Effector memory CD4-positive, alpha-beta T cell (primary cell): ENCODE measurements at regions not wholly inside any gene's neighbourhood (a gene's known extent, or its start where the extent isn't known, plus 50 kb on each side); places are given as distances from the start of the nearest gene placed in this dataset.

Experiments used
- DNase-seq, 3 donors: peaks; one replicate each; pipeline ENCODE4 v3.0.0-alpha.2; 2020
- H3K27ac ChIP-seq: 2 replicates; pipeline ENCODE4 v1.7.0; 2013; ENCODE audit warnings: mild to moderate bottlenecking, low read length, moderate library complexity; ENCODE audit not compliant: insufficient read depth, poor library complexity, severe bottlenecking
- H3K27me3 ChIP-seq: replicated peaks from 2 replicates; pipeline ENCODE4 v1.7.0; 2013; ENCODE audit warnings: mild to moderate bottlenecking, low read length; ENCODE audit not compliant: insufficient read depth, control insufficient read depth, poor library complexity, severe bottlenecking
- H3K36me3 ChIP-seq: 2 replicates; pipeline ENCODE4 v1.7.0; 2013; ENCODE audit warnings: mild to moderate bottlenecking, low read length, moderate library complexity; ENCODE audit not compliant: control insufficient read depth, insufficient read depth
- H3K4me1 ChIP-seq: 2 replicates; pipeline ENCODE4 v1.7.0; 2013; ENCODE audit warnings: low read length, mild to moderate bottlenecking; ENCODE audit not compliant: control insufficient read depth, insufficient read depth, poor library complexity, severe bottlenecking
- H3K4me3 ChIP-seq: 2 replicates; pipeline ENCODE4 v1.7.0; 2013; ENCODE audit warnings: low read length, low read depth, mild to moderate bottlenecking; ENCODE audit not compliant: insufficient read depth, poor library complexity, severe bottlenecking
- H3K9me3 ChIP-seq: 2 replicates; pipeline ENCODE4 v1.7.0; 2013; ENCODE audit warnings: mild to moderate bottlenecking, low read length, moderate library complexity; ENCODE audit not compliant: control insufficient read depth

DNA sequence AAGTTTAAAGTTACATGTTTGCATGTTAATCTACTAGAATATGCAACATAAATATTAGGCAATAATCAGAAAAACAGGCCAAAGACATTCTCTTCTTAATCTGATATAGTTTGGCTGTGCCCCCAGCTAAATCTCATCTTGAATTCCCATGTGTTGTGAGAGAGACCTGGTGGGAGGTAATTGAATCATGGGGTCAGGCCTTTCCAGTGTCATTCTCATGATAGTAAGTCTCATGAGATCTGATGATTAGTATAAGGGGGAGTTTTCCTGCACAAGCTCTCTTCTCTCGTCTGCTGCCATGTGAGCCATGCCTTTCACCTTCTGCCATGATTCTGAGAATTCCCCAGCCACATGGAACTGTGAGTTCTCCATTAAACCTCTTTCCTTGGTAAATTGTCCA lies 1241.7 kb upstream of the ADGRB3 start:
- Histone ChIP-seq H3K27me3 (no peaks in the 10 kb centered on the region), H3K36me3 (no peaks in the 10 kb centered on the region), H3K4me3 (no peak overlapping the region), H3K9me3 (no peaks in the 10 kb centered on the region), H3K4me1 (no peaks in the 10 kb centered on the region), H3K27ac (no peak overlapping the region)
- no peak for DNase-seq

DNA sequence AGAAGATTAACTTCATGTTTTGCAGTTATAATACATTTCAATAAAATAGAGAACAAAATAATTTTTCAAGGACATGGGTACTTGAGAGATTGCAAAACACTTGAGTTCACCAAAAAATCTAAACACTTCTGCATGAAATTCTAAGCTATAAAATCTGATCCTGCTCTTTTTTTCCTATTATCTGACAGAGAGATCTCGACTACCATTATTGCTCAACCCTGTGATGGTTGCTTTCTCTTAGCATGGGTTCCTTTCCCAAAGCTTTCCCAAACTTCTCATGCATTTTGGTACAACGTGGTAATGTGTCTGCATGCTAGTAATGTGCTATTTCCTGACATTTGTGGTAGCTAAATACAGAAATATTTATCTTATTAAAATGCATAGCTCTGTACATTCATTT lies 1243.1 kb upstream of the ADGRB3 start:
- Histone ChIP-seq H3K36me3 (no peaks in the 10 kb centered on the region), H3K9me3 (no peaks in the 10 kb centered on the region), H3K27ac (no peak overlapping the region), H3K4me3 (no peak overlapping the region), H3K27me3 (no peaks in the 10 kb centered on the region), H3K4me1 (no peaks in the 10 kb centered on the region)
- no peak for DNase-seq

DNA sequence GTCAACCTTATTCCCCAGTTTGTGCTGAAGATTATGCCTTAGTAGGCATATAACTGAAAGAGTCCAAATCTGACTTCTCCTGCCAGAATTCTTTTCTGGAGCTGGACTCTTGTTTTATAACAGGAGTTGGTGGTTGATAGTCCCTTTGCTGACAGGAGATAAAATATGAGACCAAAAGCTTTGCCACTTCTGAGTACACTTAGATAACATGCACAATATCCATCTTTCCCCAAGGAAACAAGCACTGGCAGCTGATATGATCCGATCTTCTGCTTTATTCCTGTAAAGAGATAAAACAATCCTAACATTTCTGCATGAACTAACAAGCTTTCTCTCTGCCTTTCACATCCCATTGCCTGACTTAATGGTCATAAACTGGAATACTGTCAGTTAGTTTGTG lies 1265.4 kb upstream of the ADGRB3 start:
- no peaks in the 10 kb centered on the region for H3K27me3 ChIP-seq
- no peak for DNase-seq
- no peaks in the 10 kb centered on the region for H3K9me3 ChIP-seq
- H3K4me3 ChIP-seq = no peak overlapping the region
- H3K4me1 ChIP-seq = no peaks in the 10 kb centered on the region
- no peaks in the 10 kb centered on the region for H3K36me3 ChIP-seq
- H3K27ac ChIP-seq = no peak overlapping the region

DNA sequence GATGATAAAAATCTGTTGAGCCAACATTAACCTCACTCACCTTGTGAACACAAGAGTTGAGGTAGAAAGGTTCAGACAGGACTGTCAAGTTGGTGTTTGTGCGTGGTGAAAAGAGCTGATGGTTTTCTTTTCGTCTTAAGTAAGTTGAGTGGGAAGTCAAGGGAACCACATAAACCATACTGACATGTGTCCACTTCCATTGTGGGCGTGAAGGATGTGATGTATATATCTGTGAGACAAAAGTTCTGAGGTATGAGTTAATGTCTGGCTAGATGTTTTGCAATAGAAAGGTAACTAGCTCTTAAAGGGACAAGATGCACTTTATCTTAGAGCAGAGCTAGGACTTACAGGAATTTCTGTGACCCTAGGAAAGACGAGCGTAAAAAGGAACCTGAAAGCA lies 1272.1 kb upstream of the ADGRB3 start:
- H3K36me3 ChIP-seq = no peaks in the 10 kb centered on the region
- H3K27ac ChIP-seq = no peak overlapping the region
- no peaks in the 10 kb centered on the region for H3K27me3 ChIP-seq
- H3K9me3 ChIP-seq = no peaks in the 10 kb centered on the region
- H3K4me1 ChIP-seq = no peaks in the 10 kb centered on the region
- no peak overlapping the region for H3K4me3 ChIP-seq
- no peak for DNase-seq

DNA sequence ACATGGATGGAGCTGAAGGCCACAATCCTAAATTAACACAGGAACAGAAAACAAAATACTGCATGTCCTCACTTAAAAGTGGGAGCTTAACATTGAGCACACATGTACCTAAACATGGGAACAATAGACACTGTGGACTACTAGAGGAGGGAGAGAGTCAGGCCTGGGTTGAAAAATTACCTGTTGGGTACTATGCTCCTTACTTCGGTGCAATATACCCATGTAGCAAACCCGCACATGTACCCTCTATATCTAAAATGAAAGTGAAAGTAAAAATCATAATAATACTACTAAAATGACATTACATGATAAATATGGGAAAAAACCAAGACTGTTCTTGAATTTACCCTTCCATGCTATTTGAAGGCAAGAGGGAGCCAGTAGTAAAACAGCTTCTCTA lies 1273.8 kb upstream of the ADGRB3 start:
- Histone ChIP-seq H3K27me3 (no peaks in the 10 kb centered on the region), H3K36me3 (no peaks in the 10 kb centered on the region), H3K4me3 (peak overlapping the region; percentile 4), H3K9me3 (no peaks in the 10 kb centered on the region), H3K4me1 (no peaks in the 10 kb centered on the region), H3K27ac (no peak overlapping the region)
- no peak for DNase-seq

DNA sequence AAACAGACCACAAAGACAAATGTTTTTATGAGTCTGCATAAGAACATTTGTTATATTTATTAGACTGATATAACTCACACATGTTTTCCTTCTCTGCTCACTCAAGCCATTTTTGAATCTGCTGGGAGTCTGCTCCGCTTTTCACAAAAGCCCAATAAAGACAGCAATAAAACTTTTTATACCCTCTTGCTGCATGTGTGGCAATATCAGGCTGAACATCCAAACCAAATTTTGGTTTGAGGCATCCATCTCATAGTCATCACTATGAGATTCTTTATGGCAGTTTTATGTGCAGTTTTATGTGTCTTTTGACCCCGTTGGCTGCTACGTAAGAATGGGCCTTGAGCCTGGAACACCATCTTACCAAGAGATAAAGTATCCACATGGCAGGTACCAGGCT lies 1276.8 kb upstream of the ADGRB3 start:
- no peaks in the 10 kb centered on the region for H3K36me3 ChIP-seq
- H3K4me3 ChIP-seq = no peak overlapping the region
- DNase-seq = no peak
- H3K27ac ChIP-seq = no peak overlapping the region
- no peaks in the 10 kb centered on the region for H3K4me1 ChIP-seq
- no peaks in the 10 kb centered on the region for H3K9me3 ChIP-seq
- H3K27me3 ChIP-seq = no peaks in the 10 kb centered on the region

DNA sequence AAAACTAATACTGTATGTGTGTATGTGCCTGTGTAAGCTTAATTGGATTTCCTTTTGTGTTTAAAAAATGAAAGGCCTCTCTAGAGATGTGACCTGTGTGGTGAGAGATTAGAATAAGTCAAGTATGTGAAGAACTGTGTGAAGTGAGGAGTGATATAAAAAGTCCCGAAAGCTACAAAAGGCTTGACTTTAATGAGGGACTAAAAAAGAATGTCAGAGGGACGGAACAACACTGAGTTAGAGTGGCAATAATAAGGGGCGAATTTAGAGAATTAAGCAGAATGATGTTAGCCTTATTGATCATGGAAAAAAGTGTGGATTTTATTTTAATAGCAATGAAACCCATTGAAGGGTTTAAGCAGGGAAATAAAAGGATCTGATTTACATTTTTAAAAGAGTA lies 1281.2 kb upstream of the ADGRB3 start:
- no peaks in the 10 kb centered on the region for H3K36me3 ChIP-seq
- H3K9me3 ChIP-seq = no peaks in the 10 kb centered on the region
- no peak overlapping the region for H3K27ac ChIP-seq
- no peak overlapping the region for H3K4me3 ChIP-seq
- H3K4me1 ChIP-seq = no peaks in the 10 kb centered on the region
- DNase-seq = no peak
- H3K27me3 ChIP-seq = no peaks in the 10 kb centered on the region

DNA sequence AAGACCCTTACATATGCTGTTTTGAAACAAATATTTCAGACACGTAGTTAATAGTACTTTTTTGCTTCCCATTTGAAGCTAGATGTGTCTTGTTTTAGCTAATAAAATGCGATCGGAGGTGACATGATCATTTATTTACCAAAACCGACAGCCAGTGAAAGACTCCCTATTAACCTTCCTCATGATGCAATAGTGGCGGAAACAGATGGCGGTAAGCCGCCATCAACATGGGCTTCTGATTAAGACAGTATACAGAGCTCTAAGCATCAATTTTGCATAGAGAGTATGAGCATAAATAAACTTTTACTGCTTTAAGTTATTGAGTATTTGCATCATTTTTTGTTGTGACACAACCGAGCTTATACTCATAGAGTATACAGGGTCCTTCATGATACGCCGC lies 1282.4 kb upstream of the ADGRB3 start:
- H3K4me3 ChIP-seq = no peak overlapping the region
- H3K27ac ChIP-seq = no peak overlapping the region
- no peaks in the 10 kb centered on the region for H3K9me3 ChIP-seq
- DNase-seq = no peak
- H3K27me3 ChIP-seq = no peaks in the 10 kb centered on the region
- H3K36me3 ChIP-seq = no peaks in the 10 kb centered on the region
- H3K4me1 ChIP-seq = no peaks in the 10 kb centered on the region

DNA sequence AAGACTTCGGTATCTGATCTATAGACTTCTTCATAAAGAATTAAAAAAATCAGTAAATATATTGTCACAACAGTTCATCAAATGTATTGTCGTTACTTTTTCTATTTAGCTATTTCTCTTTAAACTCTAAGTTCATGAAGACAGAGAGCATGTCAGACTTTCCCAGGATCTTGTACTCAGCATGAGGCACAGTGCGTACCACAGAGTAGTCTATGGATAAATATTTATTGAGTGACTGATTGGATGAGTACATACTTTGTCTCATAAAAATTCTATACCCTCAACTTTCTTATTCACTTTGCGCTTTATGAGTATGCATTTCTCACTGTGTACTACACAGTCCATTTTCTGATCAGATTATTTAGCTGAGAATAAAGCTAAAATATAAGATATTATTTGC lies 1284.4 kb upstream of the ADGRB3 start:
- DNase-seq = no peak
- no peaks in the 10 kb centered on the region for H3K9me3 ChIP-seq
- no peak overlapping the region for H3K4me3 ChIP-seq
- no peaks in the 10 kb centered on the region for H3K27me3 ChIP-seq
- no peaks in the 10 kb centered on the region for H3K4me1 ChIP-seq
- H3K36me3 ChIP-seq = no peaks in the 10 kb centered on the region
- no peak overlapping the region for H3K27ac ChIP-seq

DNA sequence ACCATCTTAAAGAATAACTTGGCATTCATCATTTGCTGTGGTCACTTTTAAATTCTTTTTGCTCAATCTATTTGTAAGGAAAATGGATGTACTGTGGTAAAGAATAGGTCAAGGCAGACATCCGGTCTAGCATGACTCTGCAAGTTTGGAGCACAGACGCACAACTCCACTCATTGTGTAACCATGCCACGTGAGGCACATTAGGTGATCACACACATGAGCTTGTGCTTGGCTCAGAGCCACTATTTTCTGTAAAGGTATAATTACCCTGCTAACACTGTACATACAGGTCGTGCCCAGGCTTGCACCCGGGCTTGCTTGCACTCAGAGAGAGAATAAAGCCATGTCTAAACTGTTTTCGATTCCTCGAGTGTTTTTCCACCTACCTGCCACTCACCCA lies 1289.1 kb upstream of the ADGRB3 start:
- no peaks in the 10 kb centered on the region for H3K27me3 ChIP-seq
- no peaks in the 10 kb centered on the region for H3K4me1 ChIP-seq
- no peak overlapping the region for H3K27ac ChIP-seq
- no peak for DNase-seq
- no peaks in the 10 kb centered on the region for H3K36me3 ChIP-seq
- no peak overlapping the region for H3K4me3 ChIP-seq
- H3K9me3 ChIP-seq = no peaks in the 10 kb centered on the region

DNA sequence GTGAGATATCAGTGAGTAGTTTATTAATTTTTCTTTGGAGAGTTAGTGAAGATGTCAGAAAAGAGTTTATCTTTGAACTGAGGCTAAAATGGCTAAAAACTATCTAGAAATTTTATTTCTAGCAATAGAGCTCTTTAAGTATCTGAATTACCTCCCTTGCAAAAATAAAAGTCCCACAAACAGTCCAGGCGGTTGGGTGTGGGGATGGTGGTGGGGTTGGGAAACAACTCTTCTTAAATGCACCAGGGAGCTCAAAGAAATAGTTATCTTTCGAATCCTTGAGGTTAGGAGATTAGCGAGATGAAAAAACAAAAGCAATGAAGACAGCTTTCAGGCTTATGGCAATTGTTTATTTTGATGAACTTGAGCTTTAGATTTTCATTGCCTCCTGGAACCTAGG lies 1299.1 kb upstream of the ADGRB3 start:
- H3K4me1 ChIP-seq = no peaks in the 10 kb centered on the region
- no peaks in the 10 kb centered on the region for H3K36me3 ChIP-seq
- H3K4me3 ChIP-seq = no peak overlapping the region
- no peak overlapping the region for H3K27ac ChIP-seq
- DNase-seq = no peak
- no peaks in the 10 kb centered on the region for H3K27me3 ChIP-seq
- no peaks in the 10 kb centered on the region for H3K9me3 ChIP-seq
